SK-N-DZ (cell line): ENCODE measurements at regions not wholly inside any gene's neighbourhood (a gene's known extent, or its start where the extent isn't known, plus 50 kb on each side); places are given as distances from the start of the nearest gene placed in this dataset.

ENCODE experiments used
- DNase-seq: peaks from one replicate; pipeline ENCODE4 v3.0.0-alpha.2; 2015; ENCODE audit warnings: low spot score

GRCh38 chr1:212224102-212224501 lies 61.1 kb upstream of the PPP2R5A start:
- DNase-seq: no peak

- DNase-seq: no peak
Measured at GRCh38 chr1:212225416-212225815, 59.8 kb upstream of the PPP2R5A start.

- DNase-seq: no peak
Measured at GRCh38 chr1:212225871-212226302, 59.3 kb upstream of the PPP2R5A start.

GRCh38 chr1:212226467-212226866 lies 58.7 kb upstream of the PPP2R5A start:
- DNase-seq: no peak

GRCh38 chr1:212228076-212228475 lies 57.1 kb upstream of the PPP2R5A start:
- DNase-seq: no peak

- no peak for DNase-seq
Measured at GRCh38 chr1:212228591-212229119, 56.6 kb upstream of the PPP2R5A start.

- peak; percentile 10 for DNase-seq
Measured at GRCh38 chr1:212229654-212230053, 55.6 kb upstream of the PPP2R5A start.

GRCh38 chr1:212230329-212230728 lies 54.9 kb upstream of the PPP2R5A start:
- DNase-seq: no peak

- DNase-seq: no peak
Measured at GRCh38 chr1:212231372-212231771, 53.8 kb upstream of the PPP2R5A start.

- no peak for DNase-seq
Measured at GRCh38 chr1:212232090-212232489, 53.1 kb upstream of the PPP2R5A start.

- DNase-seq: no peak
Measured at GRCh38 chr1:212233321-212233720, 51.9 kb upstream of the PPP2R5A start.

- no peak for DNase-seq
Measured at GRCh38 chr1:212234431-212235395, 50.5 kb upstream of the PPP2R5A start.
